GM20000 (cell line): ENCODE measurements at regions not wholly inside any gene's neighbourhood (a gene's known extent, or its start where the extent isn't known, plus 50 kb on each side); places are given as distances from the start of the nearest gene placed in this dataset.

ENCODE experiments used
- DNase-seq: peaks from one replicate; pipeline ENCODE4 v3.0.0; 2012; ENCODE audit warnings: low spot score
- CTCF ChIP-seq: IDR thresholded peaks from 2 replicates; pipeline ENCODE4 v1.5.1; 2012; ENCODE audit warnings: mild to moderate bottlenecking, control low read depth; ENCODE audit errors: extremely low read depth, missing control alignments

DNA sequence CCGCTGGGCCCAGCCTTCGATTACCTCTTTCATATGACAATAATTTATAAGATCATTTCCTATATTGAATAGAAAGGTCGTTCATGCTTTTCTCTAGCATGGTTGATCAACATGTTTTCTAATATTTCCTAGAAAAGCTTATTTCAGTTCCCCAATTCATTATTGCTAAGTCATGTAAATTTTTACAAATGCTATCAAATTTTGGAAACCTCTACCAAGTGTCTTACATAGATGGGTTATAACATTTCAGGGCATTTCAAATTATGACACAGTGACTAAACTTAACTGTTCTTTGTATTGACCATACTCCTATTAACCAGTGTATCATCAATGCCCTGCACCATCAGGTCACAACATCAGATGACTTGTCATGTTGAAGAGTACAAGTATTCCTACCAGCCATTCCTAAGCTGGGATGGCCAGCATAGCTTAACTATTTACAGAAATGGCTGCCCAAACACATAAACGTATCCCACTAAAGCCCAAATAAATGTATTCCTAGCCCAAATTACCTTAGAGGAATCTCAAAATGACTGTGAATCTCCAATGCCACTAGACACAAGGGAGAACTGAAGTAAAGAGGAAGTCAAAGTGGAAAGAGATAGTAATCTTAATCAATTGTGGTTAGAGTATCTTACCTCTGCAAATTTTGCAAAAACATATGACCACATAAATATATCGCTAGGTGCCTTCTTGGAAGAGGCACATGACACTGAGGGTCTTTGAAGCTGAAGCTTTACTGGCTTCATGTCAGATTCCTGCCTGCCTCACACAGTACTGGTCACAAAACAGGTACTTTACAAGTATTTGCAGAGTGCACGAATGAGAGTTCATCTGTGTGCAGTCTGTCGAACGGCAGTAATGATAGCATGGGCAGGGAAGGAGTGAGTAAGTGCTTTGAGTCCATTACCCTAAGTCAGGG lies 87.3 kb upstream of the TLK1 start:
- no peak for TF ChIP-seq CTCF
- DNase-seq: peak; percentile 27

- no peak for TF ChIP-seq CTCF
- DNase-seq: no peak
Measured at GRCh38 chr2:171244970-171245782, 84.5 kb upstream of the TLK1 start.

DNA sequence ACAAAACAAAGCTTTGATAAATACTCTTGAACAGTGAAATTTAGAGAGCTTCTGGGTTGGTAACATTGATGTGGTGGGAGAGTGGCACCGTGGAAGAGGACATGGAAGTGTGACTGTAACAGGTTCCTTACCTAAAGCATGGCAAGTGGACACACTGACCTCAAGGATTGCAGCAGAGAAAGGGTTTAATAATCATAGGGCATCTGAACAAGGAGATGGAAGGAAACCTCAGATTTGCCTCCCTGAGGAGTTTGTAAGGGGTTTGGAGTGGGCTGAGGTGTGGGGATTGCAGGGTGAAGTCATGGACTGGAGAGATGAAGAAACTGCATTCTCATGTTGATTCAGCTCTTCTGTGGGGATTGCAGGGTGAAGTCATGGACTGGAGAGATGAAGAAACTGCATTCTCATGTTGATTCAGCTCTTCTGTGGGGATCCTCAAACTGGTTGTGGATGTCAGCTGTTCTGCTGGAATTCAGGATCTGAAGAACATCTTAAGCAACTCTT lies 83.8 kb upstream of the TLK1 start:
- TF ChIP-seq CTCF: no peak
- no peak for DNase-seq

DNA sequence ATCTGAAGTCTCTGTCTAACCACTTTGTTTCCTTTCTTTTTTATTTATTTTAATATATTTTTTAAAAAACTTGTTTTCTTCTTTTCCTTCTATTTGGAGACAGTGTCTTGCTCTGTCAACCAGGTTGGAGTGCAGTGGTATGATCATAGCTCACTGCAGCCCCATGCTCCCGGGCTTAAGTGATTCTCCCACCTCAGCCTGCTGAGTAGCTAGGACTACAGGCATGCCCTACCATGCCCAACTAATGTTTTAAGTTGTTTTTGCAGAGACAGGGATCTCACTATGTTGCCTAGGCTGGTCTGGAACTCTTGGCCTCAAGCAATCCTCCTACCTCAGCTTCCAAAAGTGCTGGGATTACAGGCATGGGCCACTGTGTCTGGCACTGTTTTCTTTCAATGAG lies 81.1 kb upstream of the TLK1 start:
- no peak for TF ChIP-seq CTCF
- no peak for DNase-seq

GRCh38 chr2:171238946-171239345 lies 78.3 kb upstream of the TLK1 start:
- DNase-seq: no peak
- no peak for TF ChIP-seq CTCF

- TF ChIP-seq CTCF: no peak
- no peak for DNase-seq
Measured at GRCh38 chr2:171237751-171238505, 77.2 kb upstream of the TLK1 start.
